ENCODE measurements at regions not wholly inside any gene's neighbourhood (a gene's known extent, or its start where the extent isn't known, plus 50 kb on each side); places are given as distances from the start of the nearest gene placed in this dataset.

GRCh38 chr11:10619131-10619680 lies 50.7 kb upstream of the LYVE1 start:
- TF ChIP-seq EZH2 (IDR thresholded peaks at IDR 0.05; ENCODE audit: insufficient read depth, poor library complexity, severe bottlenecking) = no peak
- TF ChIP-seq EZH2phosphoT487 (IDR thresholded peaks at IDR 0.05; ENCODE audit: insufficient read depth, low read depth) = no peak
